ENCODE measurements at regions not wholly inside any gene's neighbourhood (a gene's known extent, or its start where the extent isn't known, plus 50 kb on each side); places are given as distances from the start of the nearest gene placed in this dataset.
"Not testable (repeated sequence)": the region's sequence is repeated elsewhere in the genome, so short reads cannot be mapped to it uniquely, and the experiment has no call there.

GRCh38 chrX:114450911-114451310 is 133.0 kb upstream of the HTR2C start:
- DNase-seq (ENCODE audit: low read depth) = no peak
- TF ChIP-seq CTCF (IDR thresholded peaks at IDR 0.05; ENCODE audit: insufficient read depth, low read depth, low read length) = no peak
- H3K4me3 ChIP-seq (ENCODE audit: low read depth, low read length) = no peak overlapping the region

- TF ChIP-seq CTCF (IDR thresholded peaks at IDR 0.05; ENCODE audit: insufficient read depth, low read depth, low read length) = no peak
- H3K4me3 ChIP-seq (ENCODE audit: low read depth, low read length) = no peak overlapping the region
- DNase-seq (ENCODE audit: low read depth) = no peak
Observed at GRCh38 chrX:114451397-114451796, 132.5 kb upstream of the HTR2C start.

GRCh38 chrX:114462266-114462665 is 121.6 kb upstream of the HTR2C start:
- DNase-seq (ENCODE audit: low read depth) = no peak
- TF ChIP-seq CTCF (IDR thresholded peaks at IDR 0.05; ENCODE audit: insufficient read depth, low read depth, low read length) = no peak
- no peak overlapping the region for H3K4me3 ChIP-seq (ENCODE audit: low read depth, low read length)

- H3K4me3 ChIP-seq (ENCODE audit: low read depth, low read length) = no peak overlapping the region
- no peak for TF ChIP-seq CTCF (IDR thresholded peaks at IDR 0.05; ENCODE audit: insufficient read depth, low read depth, low read length)
- no peak for DNase-seq (ENCODE audit: low read depth)
Observed at GRCh38 chrX:114465689-114466088, 118.2 kb upstream of the HTR2C start.

GRCh38 chrX:114472008-114472407 is 111.9 kb upstream of the HTR2C start:
- not testable (repeated sequence) for DNase-seq (ENCODE audit: low read depth); H3K4me3 ChIP-seq (ENCODE audit: low read depth, low read length)

GRCh38 chrX:114472788-114473187 is 111.1 kb upstream of the HTR2C start:
- no peak for DNase-seq (ENCODE audit: low read depth)
- TF ChIP-seq CTCF (IDR thresholded peaks at IDR 0.05; ENCODE audit: insufficient read depth, low read depth, low read length) = no peak
- no peak overlapping the region for H3K4me3 ChIP-seq (ENCODE audit: low read depth, low read length)

GRCh38 chrX:114500622-114501021 is 83.3 kb upstream of the HTR2C start:
- no peak for TF ChIP-seq CTCF (IDR thresholded peaks at IDR 0.05; ENCODE audit: insufficient read depth, low read depth, low read length)
- H3K4me3 ChIP-seq (ENCODE audit: low read depth, low read length) = no peak overlapping the region
- DNase-seq (ENCODE audit: low read depth) = no peak

All from fibroblast of villous mesenchyme (primary cell).